ENCODE measurements at regions not wholly inside any gene's neighbourhood (a gene's known extent, or its start where the extent isn't known, plus 50 kb on each side); places are given as distances from the start of the nearest gene placed in this dataset.
A peak's percentile ranks its signal among the peaks of the same experiment; 100 is the strongest.
"Not testable (repeated sequence)": the region's sequence is repeated elsewhere in the genome, so short reads cannot be mapped to it uniquely, and the experiment has no call there.

- peak; percentile 95 for DNase-seq (ENCODE audit: low read depth)
- TF ChIP-seq CTCF (IDR thresholded peaks at IDR 0.05; ENCODE audit: insufficient read depth, low read depth, low read length, missing control alignments), result no peak
- peak overlapping the region; percentile 87 for H3K4me3 ChIP-seq (ENCODE audit: low read depth, low read length)
These were observed 101.6 kb upstream of the PRSS16 start for GRCh38 chr6:27145731-27146455.

- H3K4me3 ChIP-seq (ENCODE audit: low read depth, low read length), result peak overlapping the region; percentile 87
- DNase-seq (ENCODE audit: low read depth), result not testable (repeated sequence)
These were observed 101.1 kb upstream of the PRSS16 start for GRCh38 chr6:27146456-27146705.

- no peak for TF ChIP-seq CTCF (IDR thresholded peaks at IDR 0.05; ENCODE audit: insufficient read depth, low read depth, low read length, missing control alignments)
- H3K4me3 ChIP-seq (ENCODE audit: low read depth, low read length), result peak overlapping the region; percentile 87
- DNase-seq (ENCODE audit: low read depth), result peak; percentile 99
These were observed 100.6 kb upstream of the PRSS16 start for GRCh38 chr6:27146706-27147505.

GRCh38 chr6:27148404-27148795 lies 99.1 kb upstream of the PRSS16 start:
- peak overlapping the region; percentile 56 for H3K4me3 ChIP-seq (ENCODE audit: low read depth, low read length)
- no peak for TF ChIP-seq CTCF (IDR thresholded peaks at IDR 0.05; ENCODE audit: insufficient read depth, low read depth, low read length, missing control alignments)
- no peak for DNase-seq (ENCODE audit: low read depth)

- no peak for TF ChIP-seq CTCF (IDR thresholded peaks at IDR 0.05; ENCODE audit: insufficient read depth, low read depth, low read length, missing control alignments)
- H3K4me3 ChIP-seq (ENCODE audit: low read depth, low read length), result no peak overlapping the region
- DNase-seq (ENCODE audit: low read depth), result no peak
These were observed 98.4 kb upstream of the PRSS16 start for GRCh38 chr6:27149150-27149549.

GRCh38 chr6:27154696-27155095 lies 92.8 kb upstream of the PRSS16 start:
- DNase-seq (ENCODE audit: low read depth), result no peak
- no peak for TF ChIP-seq CTCF (IDR thresholded peaks at IDR 0.05; ENCODE audit: insufficient read depth, low read depth, low read length, missing control alignments)
- no peak overlapping the region for H3K4me3 ChIP-seq (ENCODE audit: low read depth, low read length)

- peak overlapping the region; percentile 70 for H3K4me3 ChIP-seq (ENCODE audit: low read depth, low read length)
- TF ChIP-seq CTCF (IDR thresholded peaks at IDR 0.05; ENCODE audit: insufficient read depth, low read depth, low read length, missing control alignments), result no peak
- no peak for DNase-seq (ENCODE audit: low read depth)
These were observed 90.5 kb upstream of the PRSS16 start for GRCh38 chr6:27156874-27157458.

All from GM12865 (cell line).